Stimulated activated CD4-positive, alpha-beta T cell treated with anti-CD3 and anti-CD28 coated beads, Interleukin-2, amount 100 ng/mL, for 24 hours (primary cell): ENCODE measurements at regions not wholly inside any gene's neighbourhood (a gene's known extent, or its start where the extent isn't known, plus 50 kb on each side); places are given as distances from the start of the nearest gene placed in this dataset.
A peak's percentile ranks its signal among the peaks of the same experiment; 100 is the strongest.
"Not testable (repeated sequence)": the region's sequence is repeated elsewhere in the genome, so short reads cannot be mapped to it uniquely, and the experiment has no call there.

Experiments used
- DNase-seq, 2 donors: peaks; one replicate each; pipeline ENCODE4 v3.0.0-alpha.2; 2020

DNA sequence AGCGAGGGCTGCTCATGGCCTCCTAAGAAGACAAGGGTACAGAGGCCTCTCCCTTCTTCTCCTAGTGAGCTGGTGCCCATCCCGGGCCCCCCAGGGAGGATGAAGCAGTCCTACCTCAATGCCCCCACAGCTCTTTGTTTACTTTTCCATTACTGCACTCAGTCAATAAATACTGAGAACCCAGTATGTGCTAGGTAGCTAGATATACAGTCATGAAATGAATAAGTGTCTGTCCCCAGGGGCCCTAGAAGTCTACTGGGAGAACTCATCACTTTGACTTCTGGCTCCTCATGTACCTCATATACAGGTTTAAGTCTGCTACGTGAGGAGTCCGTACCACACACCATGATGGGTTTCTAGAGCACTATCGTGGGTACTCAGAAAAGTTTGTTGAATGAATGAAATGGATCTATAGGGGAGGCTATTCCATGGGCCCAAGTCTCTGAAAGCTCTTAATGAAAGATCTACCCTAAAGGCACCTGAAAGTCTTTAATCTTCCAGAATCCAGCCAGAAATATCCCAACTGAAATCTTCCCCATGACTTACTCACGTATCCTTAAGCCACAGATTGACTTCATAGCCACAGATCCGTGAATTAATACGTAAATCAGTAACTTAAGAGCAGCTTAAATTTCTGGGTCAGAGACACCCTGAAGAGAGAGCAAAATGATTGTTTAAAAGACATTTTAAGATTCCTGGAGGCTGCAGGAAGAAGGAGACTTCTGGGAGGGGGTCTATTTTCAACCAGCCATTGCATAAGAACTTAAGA, 51.6 kb upstream of the POMP start:
- no peak for DNase-seq

DNA sequence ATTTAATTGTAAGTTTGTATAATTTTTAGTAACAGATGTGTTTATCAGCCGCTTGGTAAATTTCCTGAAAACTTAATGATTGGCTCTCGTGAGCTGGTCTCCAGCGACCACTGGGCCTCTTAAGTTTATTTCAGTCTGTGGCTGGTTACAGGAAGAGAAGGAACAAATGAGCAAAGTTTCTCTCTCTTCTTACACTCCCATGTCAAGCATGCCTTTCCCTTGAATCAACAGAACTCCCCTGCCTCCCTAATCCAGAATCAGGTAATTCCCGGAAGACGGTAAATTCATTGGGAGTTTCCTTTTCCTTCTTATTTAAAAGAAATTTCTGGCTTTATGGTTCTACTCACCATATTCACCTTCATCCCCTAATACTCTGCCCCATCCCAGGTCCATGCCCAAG, 52.5 kb upstream of the POMP start:
- no peak for DNase-seq

DNA sequence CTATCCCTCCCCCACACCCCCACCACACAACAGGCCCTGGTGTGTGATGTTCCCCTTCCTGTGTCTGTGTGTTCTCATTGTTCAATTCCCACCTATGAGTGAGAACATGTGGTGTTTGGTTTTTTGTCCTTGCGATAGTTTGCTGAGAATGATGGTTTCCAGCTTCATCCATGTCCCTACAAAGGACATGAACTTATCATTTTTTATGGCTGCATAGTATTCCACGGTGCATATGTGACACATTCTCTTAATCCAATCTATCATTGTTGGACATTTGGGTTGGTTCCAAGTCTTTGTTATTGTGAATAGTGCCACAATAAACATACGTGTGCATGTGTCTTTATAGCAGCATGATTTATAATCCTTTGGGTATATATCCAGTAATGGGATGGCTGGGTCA, 53.8 kb upstream of the POMP start:
- DNase-seq, result not testable (repeated sequence)

DNA sequence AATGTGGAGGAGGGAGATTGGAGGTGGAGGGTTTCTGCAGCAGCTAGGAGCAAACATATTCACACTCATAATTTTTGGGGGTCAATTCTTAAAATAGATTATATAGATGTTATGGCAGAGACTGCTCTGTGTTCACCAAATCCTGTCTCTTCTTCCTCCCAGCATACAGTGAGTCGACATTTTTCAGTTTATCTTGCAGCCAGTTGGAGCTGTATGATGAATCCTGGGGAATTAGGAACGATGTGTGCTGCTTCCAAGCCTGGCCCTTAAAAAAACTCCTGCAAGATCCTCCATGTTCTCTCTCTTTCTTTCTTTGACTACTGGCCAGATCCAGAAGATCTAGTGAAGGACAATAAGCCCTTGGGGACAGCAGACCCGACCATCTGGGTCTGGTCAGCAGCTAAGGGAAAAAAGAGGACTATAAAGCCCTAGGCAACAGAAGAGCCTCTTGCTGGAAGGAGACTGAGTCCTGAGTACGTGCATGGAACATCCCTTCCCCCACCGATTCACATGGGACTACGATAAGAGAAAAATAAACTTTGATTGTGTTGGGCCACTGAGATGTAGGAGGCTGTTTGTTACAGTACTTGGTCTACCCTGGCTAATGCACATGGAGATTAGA, 55.8 kb upstream of the POMP start:
- no peak for DNase-seq

DNA sequence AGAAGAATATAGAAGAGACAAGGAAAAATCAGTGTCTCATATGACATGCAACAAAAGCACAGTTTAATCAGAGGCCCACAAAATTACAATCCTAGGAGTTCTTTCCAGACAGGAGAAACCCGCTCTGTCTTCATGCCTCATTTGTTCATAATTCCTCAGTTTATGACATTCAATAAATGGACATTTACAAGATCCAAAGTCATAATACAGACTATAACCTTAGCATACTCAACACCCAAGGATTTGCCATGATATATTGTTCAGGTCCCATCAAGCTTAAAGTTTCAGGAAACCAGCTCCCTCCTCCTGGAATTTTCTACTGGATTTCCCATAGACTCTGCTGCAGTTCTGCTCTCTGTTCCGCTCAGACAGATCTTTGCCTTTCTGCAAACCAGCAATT, 56.4 kb upstream of the POMP start:
- DNase-seq, result no peak

DNA sequence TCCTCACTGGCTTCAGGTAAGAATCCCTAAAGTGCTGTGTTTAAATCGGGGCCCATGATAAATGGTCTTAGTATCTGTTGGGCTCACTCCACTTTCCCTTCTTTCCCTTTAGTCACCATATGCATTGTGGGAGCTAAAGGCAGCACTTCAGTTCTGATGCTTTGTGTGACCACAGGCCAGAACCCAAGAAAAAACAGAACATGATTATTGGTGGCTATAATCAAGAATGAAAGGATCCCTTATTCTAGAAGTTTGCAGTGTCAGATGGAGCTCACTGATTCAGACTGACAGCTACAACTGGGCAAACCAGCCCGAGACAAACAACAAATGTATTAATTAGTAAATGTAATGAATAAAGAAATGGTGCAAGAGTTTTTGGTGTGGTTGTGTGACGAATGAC, 57.3 kb upstream of the POMP start:
- no peak for DNase-seq

DNA sequence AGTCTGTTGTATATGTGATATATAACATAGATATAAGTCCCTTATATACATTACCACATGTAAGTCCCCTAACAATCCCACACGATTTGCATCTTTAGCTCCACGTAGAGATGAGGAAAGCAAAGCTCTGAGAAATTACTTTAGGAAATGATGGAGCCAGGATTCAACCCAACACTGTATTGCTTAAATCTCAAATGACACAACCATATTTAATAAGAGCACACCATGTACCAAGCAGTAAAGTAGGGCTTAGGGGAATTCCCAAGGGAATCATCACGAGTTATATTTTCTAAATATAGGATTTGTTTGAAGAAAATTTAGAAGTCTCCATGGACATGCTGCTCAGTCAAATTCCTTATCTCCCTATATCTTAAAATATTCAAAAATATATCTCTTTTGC, 61.3 kb upstream of the POMP start:
- no peak for DNase-seq

DNA sequence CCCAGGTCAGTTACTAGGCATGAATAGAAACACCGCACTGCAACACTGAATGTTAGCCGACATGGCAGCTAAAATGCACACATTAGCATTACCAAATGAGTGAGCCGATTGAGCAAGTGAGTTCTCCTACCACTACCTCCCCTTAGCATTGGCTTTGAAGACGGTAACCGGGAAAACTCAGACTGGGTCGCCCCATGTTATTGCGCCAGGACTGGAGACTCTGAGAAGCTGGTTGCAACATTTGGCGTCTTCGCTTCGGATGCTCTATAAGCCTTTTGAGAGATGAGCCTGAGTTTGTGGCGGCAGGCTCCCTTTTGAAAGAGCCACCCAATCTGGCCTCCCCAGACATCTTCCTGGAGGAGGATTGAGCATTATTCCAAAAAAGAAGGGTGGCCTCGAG, 68.5 kb upstream of the POMP start:
- no peak for DNase-seq

DNA sequence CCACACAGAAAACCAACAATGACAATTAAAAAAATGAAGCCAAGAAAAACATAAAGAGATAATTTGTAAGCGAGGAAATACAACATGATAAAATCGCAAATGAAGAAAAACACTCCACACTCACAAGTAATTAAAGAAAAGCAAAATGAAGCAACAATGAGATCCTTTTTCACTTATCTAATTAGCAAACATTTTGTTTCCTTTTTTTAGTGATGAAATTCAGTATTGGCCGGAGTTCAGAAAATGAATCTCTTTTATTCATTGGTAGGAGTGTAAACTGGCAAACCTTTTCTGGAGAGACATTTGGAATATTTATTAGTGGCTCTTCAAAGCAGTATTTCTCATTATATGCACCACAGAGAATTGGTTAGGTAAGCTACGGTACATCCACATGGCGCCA, 70.6 kb upstream of the POMP start:
- DNase-seq, result no peak

DNA sequence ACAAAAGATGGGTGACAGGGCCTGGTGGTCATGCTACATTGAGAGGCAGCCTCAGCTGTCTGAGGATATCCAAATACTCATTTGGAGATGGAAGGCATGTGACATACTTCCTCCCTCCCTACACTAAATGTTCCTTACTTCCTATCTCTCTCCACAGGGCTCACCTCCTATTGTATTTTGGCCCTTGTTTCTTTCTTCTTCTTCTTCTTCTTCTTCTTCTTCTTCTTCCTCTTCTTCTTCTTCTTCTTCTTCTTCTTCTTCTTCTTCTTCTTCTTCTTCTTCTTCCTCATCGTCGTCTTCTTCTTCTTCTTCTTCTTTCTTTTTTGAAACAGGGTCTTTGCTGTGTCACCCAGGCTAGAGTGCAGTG, 71.8 kb upstream of the POMP start:
- no peak for DNase-seq

DNA sequence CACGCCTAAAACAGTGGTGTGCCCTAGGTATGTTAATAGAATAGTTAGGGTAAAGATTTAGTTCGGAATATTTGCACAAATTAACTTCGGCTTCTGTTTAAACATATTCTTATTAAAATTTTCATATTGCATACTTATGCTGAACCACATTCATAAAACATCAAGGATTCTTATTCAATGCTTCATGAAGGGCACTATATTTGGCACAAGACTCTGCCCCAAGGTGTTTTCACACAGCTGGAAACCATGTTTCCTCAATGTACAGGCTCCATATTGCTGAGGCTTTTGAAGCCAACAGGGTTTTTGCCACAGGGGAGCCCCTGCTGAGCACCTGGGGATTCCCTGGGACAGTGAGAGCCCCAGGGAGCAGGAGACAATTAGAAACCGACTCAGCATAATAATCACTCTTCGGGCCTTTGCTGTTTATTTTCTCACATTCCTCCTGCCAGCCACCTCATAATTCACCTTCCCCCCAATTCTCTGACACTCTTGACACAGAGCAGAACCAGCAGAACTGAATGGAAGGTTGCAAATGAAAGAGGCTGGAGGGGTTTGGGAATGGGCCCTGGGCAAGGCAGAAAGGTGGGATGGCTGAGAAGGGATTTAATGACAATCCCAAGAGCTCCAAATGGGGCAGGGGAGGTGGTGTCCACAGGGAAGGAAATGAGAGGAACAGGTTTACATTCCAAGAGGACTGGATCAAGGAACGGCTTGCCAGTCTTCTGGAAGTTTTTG, 72.3 kb upstream of the POMP start:
- DNase-seq, result no peak

DNA sequence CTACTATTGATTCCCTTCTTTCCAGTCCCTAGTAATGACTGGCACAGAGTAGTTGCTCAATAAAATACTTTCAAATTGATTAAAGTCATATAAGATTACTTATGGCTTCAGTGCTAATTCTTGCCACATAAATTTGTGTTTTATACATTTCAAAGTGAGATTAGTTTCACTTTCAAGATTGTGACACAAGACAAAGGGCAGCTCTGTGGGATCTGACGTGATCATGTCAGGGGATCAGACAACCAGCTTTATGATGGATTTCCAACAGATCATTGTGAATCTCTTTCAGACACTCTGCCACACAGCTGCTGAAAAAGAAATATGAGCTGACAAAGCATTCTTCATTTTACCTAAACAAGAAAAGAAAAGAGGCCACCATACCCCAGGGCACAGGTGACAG, 73.4 kb upstream of the POMP start:
- DNase-seq, result no peak

DNA sequence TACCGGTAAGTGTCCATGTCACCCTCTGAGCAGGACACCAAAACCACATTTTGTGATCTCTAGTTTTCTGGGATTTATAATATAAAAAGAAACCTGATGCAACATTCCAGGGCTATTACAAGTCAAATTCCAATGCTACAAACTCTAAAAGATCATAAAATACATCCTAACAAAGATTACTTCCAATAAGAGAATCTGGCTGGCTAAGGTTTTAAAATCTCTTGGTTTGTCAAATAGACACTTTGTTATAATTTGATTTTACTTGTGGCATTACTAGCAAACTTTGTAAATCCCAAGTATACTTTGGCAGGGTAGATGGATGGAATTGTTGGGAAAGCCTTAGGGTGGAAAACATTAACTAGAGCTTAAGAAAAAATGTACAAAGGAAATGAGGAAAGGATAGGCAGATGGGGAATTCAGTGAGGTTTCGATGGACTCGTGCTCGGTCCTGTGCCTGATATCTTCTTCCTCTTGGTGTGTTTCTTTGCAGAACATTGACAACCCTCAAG, 74.0 kb upstream of the POMP start:
- no peak for DNase-seq

DNA sequence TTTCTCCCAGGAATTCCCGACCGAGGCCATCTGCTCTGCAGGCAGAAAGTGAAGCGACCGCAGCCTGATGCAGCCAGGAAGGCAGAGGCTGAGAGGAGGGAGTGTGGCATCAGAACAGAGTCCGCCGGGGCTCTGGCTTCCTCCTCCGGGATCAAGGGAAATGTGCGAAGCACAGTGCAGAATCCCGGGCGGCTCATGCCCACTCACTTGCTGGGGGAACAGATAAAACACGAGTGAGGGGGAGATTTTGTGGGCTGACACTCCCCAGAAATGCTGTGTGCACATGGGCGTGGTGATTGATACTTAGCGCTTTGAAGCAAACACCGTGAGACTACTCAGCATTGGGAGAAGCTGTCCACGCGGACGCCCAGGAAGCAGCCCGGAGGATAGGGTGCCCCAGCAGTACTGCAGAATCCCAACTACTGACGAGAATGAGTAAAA, 75.3 kb upstream of the POMP start:
- DNase-seq, result no peak

DNA sequence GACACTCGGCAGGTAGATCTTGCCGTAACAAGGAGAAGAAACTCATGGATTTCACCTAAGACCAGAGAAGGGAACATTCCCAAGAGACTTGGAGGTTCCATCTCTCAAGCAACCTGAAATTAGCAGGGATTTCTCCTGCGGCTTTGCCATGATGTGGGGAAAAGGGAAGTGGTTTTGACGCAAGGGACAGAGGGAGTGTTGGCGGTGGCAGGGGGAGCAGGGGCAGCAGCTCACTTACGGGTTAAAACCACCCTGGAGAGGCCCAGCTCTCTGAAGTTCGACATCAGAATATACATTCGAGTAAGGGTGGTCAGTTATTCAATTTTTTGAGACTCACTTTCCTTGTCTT, 76.1 kb upstream of the POMP start:
- no peak for DNase-seq

DNA sequence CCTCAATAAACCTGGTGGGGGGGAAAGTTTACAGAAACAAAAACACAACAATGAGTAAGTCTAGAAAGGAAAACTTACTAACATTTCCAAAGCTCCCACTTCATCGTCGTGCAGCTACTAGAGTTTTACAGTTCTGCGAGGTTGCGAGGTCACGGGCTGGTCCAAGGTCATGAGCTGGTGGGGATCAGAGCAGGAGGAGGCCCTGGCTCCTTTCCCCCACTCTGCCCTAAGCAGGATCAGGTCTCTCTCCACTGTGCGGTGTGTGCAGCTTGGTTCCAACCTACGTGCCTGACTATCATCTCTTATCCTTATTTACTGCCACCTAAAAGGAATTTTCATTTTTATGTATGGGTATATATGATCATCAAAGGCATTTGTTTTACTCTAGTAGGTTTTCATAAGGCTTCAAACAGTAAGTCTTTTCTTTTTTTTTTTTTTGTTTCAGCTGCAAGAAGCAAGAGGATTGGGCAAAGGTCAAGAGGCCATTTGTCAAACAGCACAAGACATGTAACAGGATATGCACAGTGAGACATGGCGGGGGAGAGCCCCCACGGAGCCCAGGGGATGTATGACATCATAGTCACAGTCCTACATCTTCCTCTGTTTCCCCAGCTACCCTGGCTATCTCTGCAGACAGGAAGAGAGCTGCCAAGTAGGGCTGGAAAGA, 76.6 kb upstream of the POMP start:
- no peak for DNase-seq

DNA sequence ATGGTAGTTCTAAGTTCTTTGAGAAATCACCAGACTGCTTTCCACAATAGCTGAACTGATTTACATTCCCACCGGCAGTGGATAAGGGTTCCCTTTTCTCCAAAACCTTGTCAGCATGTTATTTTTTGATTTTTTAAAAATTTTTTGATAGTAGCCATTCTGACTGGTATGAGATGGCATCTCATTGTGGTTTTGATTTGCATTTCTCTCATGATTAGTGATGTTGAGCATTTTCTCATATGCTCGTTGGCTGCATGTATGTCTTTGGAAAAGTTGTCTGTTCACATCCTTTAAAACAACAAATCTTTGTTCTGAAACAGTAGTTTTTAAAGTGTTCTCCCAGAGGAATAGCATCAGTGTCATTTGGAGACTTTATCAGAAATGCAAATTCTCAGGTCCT, 77.5 kb upstream of the POMP start:
- no peak for DNase-seq

DNA sequence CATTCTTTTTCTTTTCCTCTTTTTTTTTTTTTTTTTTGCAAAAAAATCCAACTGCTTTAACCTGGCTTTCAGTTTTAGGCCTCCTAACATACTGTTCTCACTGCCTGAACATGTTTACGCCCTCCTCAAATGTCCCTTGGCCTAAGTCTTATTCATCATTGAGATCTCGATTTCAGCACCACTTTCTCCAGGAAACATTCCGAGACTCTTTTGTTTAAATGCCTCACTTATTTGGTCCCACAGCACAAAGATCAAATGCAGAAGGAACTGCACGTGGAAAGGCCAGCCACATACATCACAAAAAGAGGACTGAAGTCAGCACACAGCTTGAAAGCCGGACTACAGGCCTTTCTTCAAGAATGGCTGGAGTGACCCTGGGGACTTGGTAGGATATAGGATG, 79.2 kb upstream of the POMP start:
- no peak for DNase-seq

DNA sequence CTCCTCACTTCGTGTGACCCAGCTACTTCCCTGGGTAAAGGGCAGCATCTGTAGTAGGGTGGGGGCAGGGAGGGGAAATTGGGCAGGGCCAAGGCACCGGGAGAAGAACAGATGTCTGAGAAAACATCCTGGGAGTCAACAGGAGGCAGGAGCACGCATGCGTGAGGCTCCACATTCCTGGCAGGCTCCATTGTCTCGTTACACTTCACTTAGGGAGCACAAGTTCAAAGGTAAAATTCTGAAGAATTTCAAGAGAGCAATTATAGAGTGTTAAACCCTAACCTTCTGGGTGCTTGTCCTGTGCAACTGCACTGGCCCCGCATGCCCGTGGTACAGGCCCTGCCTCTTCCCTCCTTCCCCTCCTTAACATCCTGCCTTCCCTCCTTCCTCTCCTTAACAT, 79.6 kb upstream of the POMP start:
- no peak for DNase-seq

DNA sequence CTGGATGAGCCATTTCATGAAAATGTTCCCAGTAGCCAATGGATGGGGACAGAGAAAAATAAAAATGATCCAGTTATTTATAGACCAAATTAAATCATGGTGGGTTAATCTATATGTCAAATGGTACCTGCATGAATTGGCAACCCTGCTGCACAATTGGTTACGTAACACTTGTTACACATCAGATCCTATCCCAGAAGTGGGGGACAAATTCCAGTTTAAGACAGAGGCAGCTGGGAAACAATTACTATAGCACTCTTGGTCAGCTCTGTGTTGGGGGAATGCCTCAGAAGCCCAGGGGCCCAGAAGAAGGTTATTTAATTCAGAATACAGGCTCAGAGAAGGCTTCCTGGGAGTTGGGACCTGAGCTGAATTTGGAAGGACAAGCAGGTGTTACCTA, 81.1 kb upstream of the FLT1 start:
- no peak for DNase-seq

DNA sequence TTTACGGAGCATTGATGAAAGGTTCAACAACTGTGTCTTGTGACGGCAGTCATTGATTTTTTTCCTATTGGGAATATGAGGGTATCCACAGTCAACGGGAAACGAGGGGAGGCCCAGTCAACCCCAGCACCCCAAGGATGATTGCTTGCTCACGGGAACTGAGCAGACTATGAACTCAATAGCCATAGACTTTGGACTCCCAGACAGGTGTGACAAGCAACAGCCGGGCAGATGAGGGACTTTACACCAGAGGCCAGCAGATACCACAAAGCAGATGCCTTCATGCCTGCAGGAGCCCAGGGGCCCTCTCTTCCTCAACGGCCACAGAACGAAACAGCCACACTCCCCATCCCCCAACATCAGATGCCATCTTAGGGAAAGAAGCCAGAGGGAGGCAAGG, 80.3 kb upstream of the FLT1 start:
- DNase-seq, result no peak

DNA sequence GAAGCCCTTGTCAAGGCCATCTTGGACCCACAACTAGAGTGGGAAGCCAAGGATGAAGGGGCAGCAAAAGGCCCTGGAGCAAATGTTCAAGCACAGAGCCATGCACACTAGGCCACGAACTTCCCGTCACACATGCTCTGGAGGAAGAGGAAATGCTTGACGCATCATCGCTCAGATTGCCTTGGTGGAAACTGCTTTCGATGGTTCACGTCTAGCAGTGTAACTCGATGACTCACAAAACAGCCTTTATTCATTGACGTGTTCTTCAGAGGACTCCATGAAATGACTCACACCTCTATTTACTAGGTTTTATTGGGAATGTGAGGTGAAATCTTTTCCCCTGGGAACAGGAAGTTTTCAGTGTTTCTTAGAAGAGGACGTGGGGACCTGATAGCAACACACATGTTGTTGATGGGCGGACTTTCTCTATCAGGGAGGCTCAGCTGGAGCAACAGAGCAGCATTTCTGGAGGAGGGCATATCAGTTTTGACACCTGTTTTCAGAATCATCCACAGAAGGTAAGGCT, 79.8 kb upstream of the FLT1 start:
- peak in 1 of 2 donors; percentile 34 for DNase-seq

DNA sequence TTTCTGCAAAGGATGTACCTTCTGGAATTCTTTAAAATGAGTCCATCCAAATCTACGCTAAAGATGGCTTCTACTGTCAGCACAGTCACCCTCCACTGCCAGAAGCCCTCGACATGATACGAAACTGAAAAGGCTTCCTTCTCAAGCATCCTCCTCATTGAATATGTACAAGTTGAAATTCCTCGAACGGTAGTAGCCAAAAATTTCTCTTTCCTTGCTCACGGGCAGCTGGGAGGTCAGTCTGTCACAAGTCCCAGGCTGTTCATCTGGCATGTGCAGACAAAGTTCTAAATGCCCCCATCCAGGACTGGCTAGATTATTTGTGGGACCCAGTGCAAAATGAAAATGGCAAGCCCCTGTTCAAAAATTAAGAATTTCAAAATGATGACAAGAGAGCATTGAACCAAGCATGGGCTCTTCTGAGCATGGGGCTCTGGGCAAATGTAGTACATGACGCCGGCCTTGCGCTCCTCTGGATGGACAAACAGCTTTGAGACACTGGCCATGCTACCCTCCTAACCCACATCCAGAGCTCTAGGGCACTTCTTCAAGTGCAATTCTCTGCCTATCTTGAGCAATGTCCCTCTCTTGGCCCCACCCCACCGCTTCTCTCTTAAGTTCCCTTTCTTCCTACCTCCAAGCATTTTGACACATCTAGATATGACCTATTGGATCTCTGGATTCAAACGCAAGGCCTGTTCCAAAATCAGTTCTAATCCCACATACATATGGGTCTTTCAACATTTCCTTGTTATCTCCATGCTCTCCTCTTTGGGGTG, 78.9 kb upstream of the FLT1 start:
- no peak for DNase-seq
